ENCODE measurements at regions not wholly inside any gene's neighbourhood (a gene's known extent, or its start where the extent isn't known, plus 50 kb on each side); places are given as distances from the start of the nearest gene placed in this dataset.

- H3K27me3 ChIP-seq = no peaks in the 10 kb centered on the region
- H3K9me3 ChIP-seq (ENCODE audit: low read depth) = no peaks in the 10 kb centered on the region
- no peaks in the 10 kb centered on the region for H3K36me3 ChIP-seq
- TF ChIP-seq CTCF (IDR thresholded peaks at IDR 0.05; ENCODE audit: low read depth, low read length) = no peak
- DNase-seq (ENCODE audit: low read depth in 1 of 2, low spot score in 1 of 2) = no peak
- no peak overlapping the region for H3K27ac ChIP-seq
- no peak overlapping the region for H3K4me3 ChIP-seq
- H3K4me1 ChIP-seq (ENCODE audit: low read depth) = peaks cover 4% of the 10 kb centered on the region
Measured at GRCh38 chr5:74109344-74109743, 483.3 kb downstream of the ARHGEF28 start.

GRCh38 chr5:74107899-74108298 is 481.9 kb downstream of the ARHGEF28 start:
- Histone ChIP-seq H3K36me3 (no peaks in the 10 kb centered on the region), H3K27ac (no peak overlapping the region), H3K4me1 (ENCODE audit: low read depth) (peaks cover 3% of the 10 kb centered on the region), H3K4me3 (no peak overlapping the region), H3K27me3 (no peaks in the 10 kb centered on the region), H3K9me3 (ENCODE audit: low read depth) (no peaks in the 10 kb centered on the region)
- no peak for DNase-seq (ENCODE audit: low read depth in 1 of 2, low spot score in 1 of 2)
- TF ChIP-seq CTCF (IDR thresholded peaks at IDR 0.05; ENCODE audit: low read depth, low read length) = no peak

- H3K9me3 ChIP-seq (ENCODE audit: low read depth) = no peaks in the 10 kb centered on the region
- no peaks in the 10 kb centered on the region for H3K27me3 ChIP-seq
- H3K4me1 ChIP-seq (ENCODE audit: low read depth) = no peaks in the 10 kb centered on the region
- no peak overlapping the region for H3K27ac ChIP-seq
- no peaks in the 10 kb centered on the region for H3K36me3 ChIP-seq
- no peak overlapping the region for H3K4me3 ChIP-seq
- DNase-seq (ENCODE audit: low read depth in 1 of 2, low spot score in 1 of 2) = no peak
- no peak for TF ChIP-seq CTCF (IDR thresholded peaks at IDR 0.05; ENCODE audit: low read depth, low read length)
Measured at GRCh38 chr5:74105126-74105780, 479.3 kb downstream of the ARHGEF28 start.

DNA sequence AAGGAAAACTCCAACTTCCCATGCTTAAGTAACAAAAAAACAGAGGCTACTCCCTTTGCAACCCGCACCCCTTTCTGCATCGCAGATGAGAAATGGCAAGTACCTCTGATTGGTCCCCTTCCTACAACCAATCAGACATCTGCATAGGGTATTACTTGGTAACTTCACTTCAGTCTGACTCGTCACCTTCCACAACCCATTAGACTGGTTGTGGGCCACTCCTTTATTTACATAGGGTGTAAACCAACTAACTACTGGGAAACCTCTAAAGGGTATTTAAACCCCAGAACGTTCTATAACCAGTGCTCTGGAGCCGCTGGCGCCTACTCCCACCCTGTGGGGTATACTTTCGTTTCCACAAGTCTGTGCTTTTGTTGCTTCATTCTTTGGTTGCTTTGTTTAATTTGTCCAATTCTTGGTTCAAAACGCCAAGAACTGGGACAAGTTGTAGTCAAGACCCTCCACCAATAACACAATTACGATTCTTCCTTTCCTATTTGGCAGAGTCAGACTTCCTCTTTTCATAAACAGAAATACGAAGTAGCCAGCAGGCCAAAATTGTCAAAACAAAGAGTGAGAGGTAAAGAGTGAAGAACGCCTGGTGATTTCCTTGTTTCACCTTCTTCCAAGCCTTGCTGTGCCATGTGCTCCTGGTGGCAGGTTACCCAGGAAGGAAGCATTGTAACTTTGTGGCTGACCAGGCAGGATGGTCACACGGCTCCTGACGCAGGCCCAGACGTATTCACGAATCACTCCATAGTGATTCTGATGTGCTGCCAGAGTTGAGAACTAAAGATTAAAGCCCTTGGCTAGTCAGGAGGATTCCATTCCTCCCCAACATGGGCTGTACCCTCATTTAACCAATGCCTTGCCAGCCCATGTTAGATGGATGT is 477.4 kb downstream of the ARHGEF28 start:
- H3K9me3 ChIP-seq (ENCODE audit: low read depth) = no peaks in the 10 kb centered on the region
- no peak overlapping the region for H3K4me3 ChIP-seq
- no peaks in the 10 kb centered on the region for H3K36me3 ChIP-seq
- TF ChIP-seq CTCF (IDR thresholded peaks at IDR 0.05; ENCODE audit: low read depth, low read length) = no peak
- no peaks in the 10 kb centered on the region for H3K4me1 ChIP-seq (ENCODE audit: low read depth)
- DNase-seq (ENCODE audit: low read depth in 1 of 2, low spot score in 1 of 2) = no peak
- H3K27me3 ChIP-seq = no peaks in the 10 kb centered on the region
- H3K27ac ChIP-seq = no peak overlapping the region

DNA sequence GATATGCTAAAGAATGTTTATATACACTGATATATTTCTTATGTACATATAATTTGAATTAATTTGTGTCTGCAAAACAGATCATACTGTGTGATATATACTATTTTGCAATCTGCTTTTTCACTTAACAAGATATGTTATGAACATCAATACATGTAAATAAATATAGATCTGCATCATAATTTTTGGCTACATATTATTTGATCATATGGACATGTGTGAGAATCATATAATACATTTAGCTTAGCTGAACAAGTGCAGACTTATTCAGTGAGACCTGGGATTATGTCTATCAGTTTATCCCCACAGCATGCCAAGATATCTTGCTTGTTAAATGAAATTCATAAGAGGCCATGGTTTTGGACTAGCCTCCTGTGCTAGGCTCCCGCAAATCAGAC is 474.3 kb downstream of the ARHGEF28 start:
- Histone ChIP-seq H3K27me3 (no peaks in the 10 kb centered on the region), H3K4me1 (ENCODE audit: low read depth) (no peaks in the 10 kb centered on the region), H3K4me3 (no peak overlapping the region), H3K27ac (no peak overlapping the region), H3K36me3 (no peaks in the 10 kb centered on the region), H3K9me3 (ENCODE audit: low read depth) (no peaks in the 10 kb centered on the region)
- DNase-seq (ENCODE audit: low read depth in 1 of 2, low spot score in 1 of 2) = no peak
- TF ChIP-seq CTCF (IDR thresholded peaks at IDR 0.05; ENCODE audit: low read depth, low read length) = no peak

All from cardiac muscle cell (in vitro differentiated cells and primary cell).